ENCODE measurements at regions not wholly inside any gene's neighbourhood (a gene's known extent, or its start where the extent isn't known, plus 50 kb on each side); places are given as distances from the start of the nearest gene placed in this dataset.

DNA sequence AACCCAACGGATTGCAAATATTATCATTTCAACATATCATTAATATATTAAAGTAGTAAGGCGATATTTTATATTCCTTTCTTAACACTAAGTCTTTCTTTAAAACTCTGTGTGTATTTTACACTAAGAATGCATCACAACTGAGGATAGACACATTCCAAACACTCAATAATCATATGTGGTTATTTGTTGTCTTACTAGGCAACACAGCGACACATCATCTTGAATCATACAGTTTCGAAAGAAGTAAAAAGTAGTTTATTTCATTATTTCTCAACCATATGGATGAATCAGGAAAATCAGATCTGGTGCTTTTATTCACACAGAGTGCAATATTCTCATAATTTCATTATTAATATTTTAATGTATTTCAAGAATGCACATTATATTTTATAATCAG, 662.4 kb downstream of the EPHA7 start:
- no peaks in the 10 kb centered on the region for H3K79me2 ChIP-seq (ENCODE audit: low read length)
- no peak overlapping the region for H3K9ac ChIP-seq (ENCODE audit: low read length)
- TF ChIP-seq, protein P1, sequence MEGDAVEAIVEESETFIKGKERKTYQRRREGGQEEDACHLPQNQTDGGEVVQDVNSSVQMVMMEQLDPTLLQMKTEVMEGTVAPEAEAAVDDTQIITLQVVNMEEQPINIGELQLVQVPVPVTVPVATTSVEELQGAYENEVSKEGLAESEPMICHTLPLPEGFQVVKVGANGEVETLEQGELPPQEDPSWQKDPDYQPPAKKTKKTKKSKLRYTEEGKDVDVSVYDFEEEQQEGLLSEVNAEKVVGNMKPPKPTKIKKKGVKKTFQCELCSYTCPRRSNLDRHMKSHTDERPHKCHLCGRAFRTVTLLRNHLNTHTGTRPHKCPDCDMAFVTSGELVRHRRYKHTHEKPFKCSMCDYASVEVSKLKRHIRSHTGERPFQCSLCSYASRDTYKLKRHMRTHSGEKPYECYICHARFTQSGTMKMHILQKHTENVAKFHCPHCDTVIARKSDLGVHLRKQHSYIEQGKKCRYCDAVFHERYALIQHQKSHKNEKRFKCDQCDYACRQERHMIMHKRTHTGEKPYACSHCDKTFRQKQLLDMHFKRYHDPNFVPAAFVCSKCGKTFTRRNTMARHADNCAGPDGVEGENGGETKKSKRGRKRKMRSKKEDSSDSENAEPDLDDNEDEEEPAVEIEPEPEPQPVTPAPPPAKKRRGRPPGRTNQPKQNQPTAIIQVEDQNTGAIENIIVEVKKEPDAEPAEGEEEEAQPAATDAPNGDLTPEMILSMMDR (IDR thresholded peaks at IDR 0.05; ENCODE audit: low read length), result no peak
- TF ChIP-seq EZH2 (optimal IDR thresholded peaks at IDR 0.05; ENCODE audit: low read depth, low read length) (no peak), EZH2phosphoT487 (IDR thresholded peaks at IDR 0.05; ENCODE audit: low read length) (no peak)
- no peak overlapping the region for H2AFZ ChIP-seq (ENCODE audit: low read length)
- H3K27ac ChIP-seq (ENCODE audit: low read length), result no peak overlapping the region
- H3K4me2 ChIP-seq (ENCODE audit: low read depth, low read length), result no peak overlapping the region
- H4K20me1 ChIP-seq (ENCODE audit: insufficient read depth, low read length), result no peaks in the 10 kb centered on the region
- H3K4me1 ChIP-seq (ENCODE audit: low read length), result peaks cover 16% of the 10 kb centered on the region
- no peaks in the 10 kb centered on the region for H3K9me2 ChIP-seq (replicated peaks; ENCODE audit: insufficient read depth, low read length)
- no peak overlapping the region for H3K4me3 ChIP-seq (ENCODE audit: low read length)
- H3F3A ChIP-seq (ENCODE audit: insufficient read depth, low read length), result no peaks in the 10 kb centered on the region
- no peaks in the 10 kb centered on the region for H3K9me3 ChIP-seq (replicated peaks; ENCODE audit: insufficient read depth, low read length)
- H3K36me3 ChIP-seq (replicated peaks; ENCODE audit: insufficient read depth, low read length), result no peaks in the 10 kb centered on the region
- no peak for DNase-seq
- no peaks in the 10 kb centered on the region for H3K27me3 ChIP-seq (replicated peaks; ENCODE audit: insufficient read depth, low read length)

DNA sequence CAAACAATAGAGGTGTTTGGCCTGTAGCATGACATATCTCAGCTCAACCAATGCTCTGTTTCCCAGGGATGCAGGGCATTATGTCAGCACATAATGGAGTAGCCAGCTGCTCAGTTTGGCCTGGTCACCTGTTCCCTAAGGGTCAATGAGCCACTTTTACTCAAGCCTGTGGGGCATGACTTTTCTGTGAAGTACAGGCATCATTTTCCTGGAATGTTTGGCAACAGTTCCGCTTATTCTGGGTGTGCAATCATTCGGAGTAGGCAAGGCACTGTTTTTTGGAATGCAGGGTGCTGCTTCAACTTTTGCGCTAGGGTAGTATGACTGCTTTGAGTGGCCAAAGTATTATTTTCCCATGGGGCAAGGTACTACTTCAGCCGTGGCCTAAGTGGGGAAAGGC, 665.4 kb downstream of the EPHA7 start:
- H3K4me3 ChIP-seq (ENCODE audit: low read length), result no peak overlapping the region
- no peak overlapping the region for H3K9ac ChIP-seq (ENCODE audit: low read length)
- no peaks in the 10 kb centered on the region for H3K9me2 ChIP-seq (replicated peaks; ENCODE audit: insufficient read depth, low read length)
- no peaks in the 10 kb centered on the region for H3K9me3 ChIP-seq (replicated peaks; ENCODE audit: insufficient read depth, low read length)
- H3K4me1 ChIP-seq (ENCODE audit: low read length), result peaks cover 6% of the 10 kb centered on the region
- TF ChIP-seq, protein P1 (IDR thresholded peaks at IDR 0.05; ENCODE audit: low read length), result no peak
- TF ChIP-seq EZH2 (optimal IDR thresholded peaks at IDR 0.05; ENCODE audit: low read depth, low read length) (no peak), EZH2phosphoT487 (IDR thresholded peaks at IDR 0.05; ENCODE audit: low read length) (no peak)
- no peak for DNase-seq
- H3F3A ChIP-seq (ENCODE audit: insufficient read depth, low read length), result no peaks in the 10 kb centered on the region
- no peaks in the 10 kb centered on the region for H3K79me2 ChIP-seq (ENCODE audit: low read length)
- H3K27me3 ChIP-seq (replicated peaks; ENCODE audit: insufficient read depth, low read length), result no peaks in the 10 kb centered on the region
- H3K36me3 ChIP-seq (replicated peaks; ENCODE audit: insufficient read depth, low read length), result no peaks in the 10 kb centered on the region
- H4K20me1 ChIP-seq (ENCODE audit: insufficient read depth, low read length), result no peaks in the 10 kb centered on the region
- H3K4me2 ChIP-seq (ENCODE audit: low read depth, low read length), result no peak overlapping the region
- H2AFZ ChIP-seq (ENCODE audit: low read length), result no peak overlapping the region
- no peak overlapping the region for H3K27ac ChIP-seq (ENCODE audit: low read length)

DNA sequence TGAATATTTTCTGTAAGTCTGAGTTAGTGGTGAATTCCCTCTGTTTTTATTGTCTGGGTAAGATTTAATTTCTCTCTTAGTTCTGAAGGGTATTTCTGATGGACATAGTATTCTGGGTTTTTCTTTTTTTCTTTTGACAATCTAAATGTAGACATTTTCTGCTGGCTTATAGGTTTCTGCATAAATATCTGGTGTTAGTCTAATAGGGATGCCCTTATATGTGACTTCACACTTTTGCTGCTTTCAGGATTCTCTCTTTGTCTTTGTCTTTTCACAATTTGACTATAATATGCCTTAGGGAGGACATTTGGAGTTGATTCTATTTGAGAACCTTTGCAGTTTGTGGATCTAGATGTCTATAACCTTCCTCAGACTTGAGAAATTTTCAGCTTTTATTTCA, 667.2 kb downstream of the EPHA7 start:
- no peaks in the 10 kb centered on the region for H3F3A ChIP-seq (ENCODE audit: insufficient read depth, low read length)
- no peaks in the 10 kb centered on the region for H3K79me2 ChIP-seq (ENCODE audit: low read length)
- no peaks in the 10 kb centered on the region for H3K27me3 ChIP-seq (replicated peaks; ENCODE audit: insufficient read depth, low read length)
- TF ChIP-seq, protein P1 (IDR thresholded peaks at IDR 0.05; ENCODE audit: low read length), result no peak
- TF ChIP-seq EZH2 (optimal IDR thresholded peaks at IDR 0.05; ENCODE audit: low read depth, low read length), result no peak
- TF ChIP-seq EZH2phosphoT487 (IDR thresholded peaks at IDR 0.05; ENCODE audit: low read length), result no peak
- H3K4me1 ChIP-seq (ENCODE audit: low read length), result no peaks in the 10 kb centered on the region
- no peak overlapping the region for H3K4me3 ChIP-seq (ENCODE audit: low read length)
- no peaks in the 10 kb centered on the region for H4K20me1 ChIP-seq (ENCODE audit: insufficient read depth, low read length)
- no peak overlapping the region for H3K9ac ChIP-seq (ENCODE audit: low read length)
- no peaks in the 10 kb centered on the region for H3K36me3 ChIP-seq (replicated peaks; ENCODE audit: insufficient read depth, low read length)
- no peak overlapping the region for H3K4me2 ChIP-seq (ENCODE audit: low read depth, low read length)
- no peaks in the 10 kb centered on the region for H3K9me2 ChIP-seq (replicated peaks; ENCODE audit: insufficient read depth, low read length)
- no peak overlapping the region for H3K27ac ChIP-seq (ENCODE audit: low read length)
- H3K9me3 ChIP-seq (replicated peaks; ENCODE audit: insufficient read depth, low read length), result no peaks in the 10 kb centered on the region
- DNase-seq, result no peak
- H2AFZ ChIP-seq (ENCODE audit: low read length), result no peak overlapping the region

All from MM.1S (cell line).